PC-9 (cell line): ENCODE measurements at regions not wholly inside any gene's neighbourhood (a gene's known extent, or its start where the extent isn't known, plus 50 kb on each side); places are given as distances from the start of the nearest gene placed in this dataset.

ENCODE experiments used
- BruUV-seq: library from RNA; stranded (reverse); fragments of 400-500 nt; replicated peaks from 2 replicates; lab custom pipeline; 2021; lab: Mats Ljungman, UMichigan
- CTCF ChIA-PET: fragments of 300-600 bp; sonication (Branson Sonifier 250); formaldehyde crosslinking; loops from one replicate; lab custom pipeline; 2022; ENCODE audit warnings: antibody characterized with exemption; lab: Charles Lee
- POLR2A ChIA-PET: fragments of 300-600 bp; sonication (Branson Sonifier 250); formaldehyde crosslinking; loops from one replicate; lab custom pipeline; 2022; ENCODE audit warnings: antibody characterized with exemption; ENCODE audit not compliant: unreplicated experiment; lab: Charles Lee
- DNase-seq, 2 experiments: peaks; one replicate each; pipeline versions ENCODE4 v3.0.0 to v3.0.0-alpha.2; 2015 to 2022; ENCODE audit warnings: mixed read lengths in 1 of 2
- H2AFZ ChIP-seq: fragments of 200-600 bp; sonication (generic); 2 replicates; pipeline ENCODE4 v1.8.1; 2017; ENCODE audit warnings: antibody characterized with exemption
- H3F3A ChIP-seq: fragments of 200-600 bp; sonication (generic); 2 replicates; pipeline ENCODE4 v1.8.1; 2017; ENCODE audit warnings: antibody characterized with exemption, mild to moderate bottlenecking, low read depth; ENCODE audit not compliant: insufficient read depth
- H3K27ac ChIP-seq: fragments of 200-600 bp; sonication (generic); 2 replicates; pipeline ENCODE4 v1.6.1; 2016; ENCODE audit warnings: mixed run types
- H3K27me3 ChIP-seq: fragments of 200-600 bp; sonication (generic); 2 replicates; pipeline ENCODE4 v1.6.1; 2016; ENCODE audit warnings: low read depth, mixed run types; ENCODE audit not compliant: insufficient read depth
- H3K36me3 ChIP-seq: fragments of 200-600 bp; sonication (generic); 2 replicates; pipeline ENCODE4 v1.6.1; 2016; ENCODE audit warnings: low read depth, mixed run types
- H3K4me1 ChIP-seq: fragments of 200-600 bp; sonication (generic); replicated peaks from 2 replicates; pipeline ENCODE4 v1.6.1; 2016; ENCODE audit warnings: mixed run types; ENCODE audit not compliant: insufficient read depth
- H3K4me2 ChIP-seq: fragments of 200-600 bp; sonication (generic); 2 replicates; pipeline ENCODE4 v1.6.1; 2017; ENCODE audit warnings: mixed run types
- H3K4me3 ChIP-seq: fragments of 200-600 bp; sonication (generic); 2 replicates; pipeline ENCODE4 v1.6.1; 2016; ENCODE audit warnings: mixed run types
- H3K79me2 ChIP-seq: fragments of 200-600 bp; sonication (generic); 2 replicates; pipeline ENCODE4 v1.6.1; 2017; ENCODE audit warnings: low read depth, mixed run types
- H3K9me2 ChIP-seq: fragments of 200-600 bp; sonication (generic); 2 replicates; pipeline ENCODE4 v1.8.1; 2017; ENCODE audit warnings: mild to moderate bottlenecking; ENCODE audit not compliant: insufficient read depth
- H3K9me3 ChIP-seq: fragments of 200-600 bp; sonication (generic); 2 replicates; pipeline ENCODE4 v1.8.1; 2016; ENCODE audit warnings: low read depth; ENCODE audit not compliant: insufficient read depth
- H4K20me1 ChIP-seq: fragments of 200-600 bp; sonication (generic); 2 replicates; pipeline ENCODE4 v1.8.1; 2017; ENCODE audit not compliant: insufficient read depth
- EZH2 ChIP-seq: fragments of 200-600 bp; sonication (generic); IDR thresholded peaks from 2 replicates; pipeline ENCODE4 v1.8.0; 2017; ENCODE audit warnings: antibody characterized with exemption, low read depth
- intact Hi-C: fragments of 100-400 bp; cut with micrococcal nuclease; formaldehyde crosslinking; loops from one replicate; pipeline ENCODE4 v1.10.0; 2022; ENCODE audit not compliant: unreplicated experiment
- TF ChIP-seq, protein P1 (sequence below): fragments of 200-600 bp; sonication (generic); conservative IDR thresholded peaks from 2 replicates; pipeline ENCODE4 v1.6.1; 2017; ENCODE audit warnings: mixed run types, antibody characterized with exemption, mild to moderate bottlenecking, moderate library complexity

DNA sequence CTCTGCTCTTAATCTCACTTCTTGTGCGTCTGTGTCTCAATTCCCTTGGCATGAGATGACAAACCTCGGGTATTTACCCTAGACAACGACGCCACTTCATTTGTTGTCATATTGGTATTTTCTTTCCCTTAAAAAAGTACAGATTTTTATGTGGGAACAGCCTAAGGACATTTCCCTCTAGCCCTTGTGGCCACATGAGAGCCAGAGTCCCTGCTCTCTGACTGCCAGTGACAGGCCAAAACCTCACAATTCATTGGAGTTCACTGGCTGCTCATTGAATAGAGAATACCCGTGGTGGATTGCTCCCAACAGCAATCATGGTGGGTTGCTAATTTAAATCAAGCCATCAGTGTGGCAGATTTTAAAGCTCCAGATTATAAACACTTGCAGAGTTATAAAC lies 191.3 kb upstream of the FAM3C start:
- no peaks in the 10 kb centered on the region for H3K9me3 ChIP-seq
- intact Hi-C loops: no loop called here
- DNase-seq: no peak
- no peaks in the 10 kb centered on the region for H3K4me1 ChIP-seq
- H3K27me3 ChIP-seq: no peaks in the 10 kb centered on the region
- POLR2A ChIA-PET: no interaction called here
- no peak overlapping the region for H3K4me2 ChIP-seq
- H2AFZ ChIP-seq: no peak overlapping the region
- H3F3A ChIP-seq: no peaks in the 10 kb centered on the region
- no peaks in the 10 kb centered on the region for H4K20me1 ChIP-seq
- CTCF ChIA-PET: no interaction called here
- BruUV-seq: no TSS peak
- 0 out of 2 replicates have a peak, but pooled peaks cover 3% of the 10 kb centered on the region for H3K9me2 ChIP-seq
- no peaks in the 10 kb centered on the region for H3K79me2 ChIP-seq
- H3K4me3 ChIP-seq: no peak overlapping the region
- TF ChIP-seq, protein P1, sequence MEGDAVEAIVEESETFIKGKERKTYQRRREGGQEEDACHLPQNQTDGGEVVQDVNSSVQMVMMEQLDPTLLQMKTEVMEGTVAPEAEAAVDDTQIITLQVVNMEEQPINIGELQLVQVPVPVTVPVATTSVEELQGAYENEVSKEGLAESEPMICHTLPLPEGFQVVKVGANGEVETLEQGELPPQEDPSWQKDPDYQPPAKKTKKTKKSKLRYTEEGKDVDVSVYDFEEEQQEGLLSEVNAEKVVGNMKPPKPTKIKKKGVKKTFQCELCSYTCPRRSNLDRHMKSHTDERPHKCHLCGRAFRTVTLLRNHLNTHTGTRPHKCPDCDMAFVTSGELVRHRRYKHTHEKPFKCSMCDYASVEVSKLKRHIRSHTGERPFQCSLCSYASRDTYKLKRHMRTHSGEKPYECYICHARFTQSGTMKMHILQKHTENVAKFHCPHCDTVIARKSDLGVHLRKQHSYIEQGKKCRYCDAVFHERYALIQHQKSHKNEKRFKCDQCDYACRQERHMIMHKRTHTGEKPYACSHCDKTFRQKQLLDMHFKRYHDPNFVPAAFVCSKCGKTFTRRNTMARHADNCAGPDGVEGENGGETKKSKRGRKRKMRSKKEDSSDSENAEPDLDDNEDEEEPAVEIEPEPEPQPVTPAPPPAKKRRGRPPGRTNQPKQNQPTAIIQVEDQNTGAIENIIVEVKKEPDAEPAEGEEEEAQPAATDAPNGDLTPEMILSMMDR: no peak
- TF ChIP-seq EZH2: no peak
- no peak overlapping the region for H3K27ac ChIP-seq
- no peaks in the 10 kb centered on the region for H3K36me3 ChIP-seq

DNA sequence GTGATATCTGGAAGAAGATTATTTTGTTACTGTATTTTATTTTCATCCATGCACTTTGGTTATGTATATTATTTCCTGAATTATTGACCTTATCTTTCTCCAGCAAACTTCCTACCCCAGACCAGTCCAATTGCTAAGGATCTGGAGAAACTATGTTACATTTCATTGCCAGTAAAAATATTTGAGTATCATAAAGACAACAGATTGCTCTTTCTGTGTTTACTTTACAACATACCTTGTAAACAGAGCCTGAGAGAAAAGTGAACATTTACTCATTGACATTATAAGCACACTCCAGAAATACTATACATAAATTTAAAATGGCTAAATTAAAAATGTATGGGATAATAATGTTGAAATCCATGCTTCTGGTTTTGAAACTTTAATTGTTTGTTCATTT lies 186.2 kb upstream of the FAM3C start:
- CTCF ChIA-PET: no interaction called here

DNA sequence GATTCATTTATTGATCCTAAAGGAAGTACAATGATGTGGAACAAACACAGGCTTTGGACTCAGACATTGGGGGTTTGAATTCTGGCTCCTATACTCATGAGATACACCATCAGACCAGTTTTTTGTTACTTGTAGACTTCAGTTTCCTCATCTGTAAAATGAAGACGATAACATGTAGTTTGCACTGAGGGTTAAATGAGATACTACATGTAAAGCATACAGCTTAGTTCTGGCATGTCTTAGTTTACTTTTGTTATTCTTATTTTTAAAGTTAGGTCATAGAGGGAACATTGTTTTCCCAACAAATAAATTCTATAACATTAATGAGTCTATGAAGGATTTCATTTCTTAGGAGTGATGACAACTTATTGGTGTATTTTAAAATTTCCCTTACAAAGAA lies 183.5 kb upstream of the FAM3C start:
- CTCF ChIA-PET: no interaction called here
- no peaks in the 10 kb centered on the region for H3K27me3 ChIP-seq
- no peak overlapping the region for H2AFZ ChIP-seq
- H3K4me3 ChIP-seq: no peak overlapping the region
- POLR2A ChIA-PET: no interaction called here
- BruUV-seq: no TSS peak
- no peaks in the 10 kb centered on the region for H3K79me2 ChIP-seq
- no peaks in the 10 kb centered on the region for H3F3A ChIP-seq
- H3K36me3 ChIP-seq: no peaks in the 10 kb centered on the region
- no peaks in the 10 kb centered on the region for H4K20me1 ChIP-seq
- TF ChIP-seq, protein P1: no peak
- no peak for TF ChIP-seq EZH2
- no peaks in the 10 kb centered on the region; the same call in 1 of the 2 replicates for H3K9me2 ChIP-seq
- H3K27ac ChIP-seq: no peak overlapping the region
- H3K4me2 ChIP-seq: no peak overlapping the region
- no peaks in the 10 kb centered on the region for H3K9me3 ChIP-seq
- H3K4me1 ChIP-seq: no peaks in the 10 kb centered on the region
- DNase-seq: no peak
- intact Hi-C loops: no loop called here

More for the DNA sequence above, 186.2 kb upstream of the FAM3C start:
- DNase-seq: no peak
- Histone ChIP-seq H3K9me3 (no peaks in the 10 kb centered on the region), H3K4me1 (no peaks in the 10 kb centered on the region), H3K36me3 (no peaks in the 10 kb centered on the region), H2AFZ (no peak overlapping the region), H3K9me2 (no peaks in the 10 kb centered on the region; the same call in 1 of the 2 replicates), H3K79me2 (no peaks in the 10 kb centered on the region), H3K4me3 (no peak overlapping the region), H4K20me1 (no peaks in the 10 kb centered on the region), H3K27me3 (no peaks in the 10 kb centered on the region), H3F3A (no peaks in the 10 kb centered on the region), H3K4me2 (no peak overlapping the region), H3K27ac (no peak overlapping the region)
- no peak for TF ChIP-seq EZH2
- TF ChIP-seq, protein P1: no peak
- POLR2A ChIA-PET: no interaction called here
- BruUV-seq: no TSS peak
- intact Hi-C loops: no loop called here
